IPS-NIHi7 (cell line): ENCODE measurements at regions not wholly inside any gene's neighbourhood (a gene's known extent, or its start where the extent isn't known, plus 50 kb on each side); places are given as distances from the start of the nearest gene placed in this dataset.
"Not testable (repeated sequence)": the region's sequence is repeated elsewhere in the genome, so short reads cannot be mapped to it uniquely, and the experiment has no call there.

ENCODE experiments used
- DNase-seq: peaks from one replicate; pipeline ENCODE4 v3.0.0; 2012; ENCODE audit warnings: mixed read lengths; ENCODE audit errors: extremely low spot score

DNA sequence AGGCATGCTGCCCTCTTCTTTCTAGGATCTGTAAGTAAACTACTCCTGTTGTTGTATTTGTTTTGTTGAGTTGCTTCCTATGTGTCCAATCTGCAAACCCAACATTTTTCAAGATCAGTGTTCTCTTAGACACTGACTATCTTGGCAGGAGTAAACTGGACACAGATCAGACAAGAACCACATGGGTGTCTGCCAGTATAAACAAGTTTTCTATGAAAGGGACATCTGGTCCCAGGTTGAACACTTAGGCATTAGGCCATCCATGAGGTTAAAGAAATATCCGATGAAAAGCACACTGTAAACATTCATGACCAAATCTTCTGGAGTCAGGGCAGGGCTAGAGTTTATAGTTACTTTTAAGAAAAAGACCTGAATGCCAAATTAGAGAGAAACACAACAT is 441.8 kb downstream of the NYAP2 start:
- DNase-seq: no peak

- no peak for DNase-seq
Measured at GRCh38 chr2:225837328-225837727, 437.8 kb downstream of the NYAP2 start.

DNA sequence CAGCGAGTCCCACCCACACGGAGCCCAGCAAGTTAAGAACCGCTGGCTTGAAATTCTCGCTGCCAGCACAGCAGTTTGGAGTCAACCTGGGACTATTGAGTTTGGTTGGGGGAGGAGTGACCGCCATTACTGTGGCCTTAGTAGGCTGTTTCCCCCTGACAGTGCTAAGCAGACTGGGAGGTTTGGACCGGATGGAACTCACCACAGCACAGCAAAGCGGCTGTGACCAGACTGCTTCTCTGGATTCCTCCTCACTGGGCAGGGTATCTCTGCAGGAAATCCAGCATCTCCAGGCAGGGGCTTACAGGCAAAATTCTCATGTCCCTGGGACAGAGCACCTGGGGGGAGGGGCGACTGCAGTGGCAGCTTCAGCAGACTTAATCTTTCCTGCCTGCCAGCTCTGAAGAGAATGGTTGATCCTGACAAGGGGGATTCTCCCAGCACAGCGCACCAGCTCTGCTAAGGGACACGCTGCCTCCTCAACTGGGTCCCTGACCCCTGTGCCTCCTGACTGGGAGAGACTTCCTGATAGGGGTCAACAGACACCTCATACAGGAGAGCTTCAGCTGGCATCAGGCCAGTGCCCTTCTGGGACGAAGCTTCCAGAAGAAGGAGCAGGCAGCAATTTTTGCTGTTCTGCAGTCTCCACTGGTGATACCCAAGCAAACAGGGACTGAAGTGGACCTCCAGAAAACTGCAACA is 425.4 kb downstream of the NYAP2 start:
- no peak for DNase-seq

GRCh38 chr2:225821351-225821750 is 421.8 kb downstream of the NYAP2 start:
- no peak for DNase-seq

DNA sequence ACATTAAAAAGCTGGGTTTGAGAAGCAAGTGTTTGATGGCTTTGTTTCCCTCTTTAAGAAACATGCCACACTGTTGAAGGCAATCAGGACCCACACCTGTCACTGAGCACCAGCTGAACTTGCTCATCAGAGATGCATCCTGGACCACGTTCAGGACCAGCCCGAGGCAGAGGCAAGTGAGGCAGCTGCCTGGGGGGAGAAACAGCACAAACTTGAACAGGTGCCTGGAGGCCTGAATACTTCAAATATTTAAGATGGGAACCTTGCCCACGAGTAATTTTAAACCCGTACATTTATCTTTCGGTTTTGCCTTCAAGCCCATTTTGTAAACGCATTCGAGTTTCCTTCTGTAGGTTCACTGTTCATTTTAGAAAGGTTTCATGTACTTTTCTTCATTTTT is 421.3 kb downstream of the NYAP2 start:
- no peak for DNase-seq

DNA sequence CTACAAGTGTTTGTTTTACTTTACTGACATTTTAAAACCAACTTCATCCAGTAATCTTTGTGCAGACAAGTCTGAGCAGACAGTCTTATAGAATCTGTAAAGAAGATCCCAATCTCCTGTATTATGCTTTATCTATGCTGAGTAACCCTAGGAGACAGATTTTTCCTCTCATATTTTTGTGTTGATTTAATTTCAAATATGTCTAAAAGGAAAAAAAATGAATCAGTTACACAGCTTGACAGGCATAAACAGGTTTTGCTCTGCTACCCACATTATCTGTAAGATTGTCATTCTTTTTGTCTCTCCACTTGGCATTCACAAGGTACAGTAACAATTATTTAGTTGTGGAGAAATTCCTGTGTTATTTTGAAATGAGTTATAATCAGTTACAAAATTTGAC is 415.0 kb downstream of the NYAP2 start:
- DNase-seq: no peak

GRCh38 chr2:225806105-225806504 is 406.6 kb downstream of the NYAP2 start:
- no peak for DNase-seq

- DNase-seq: not testable (repeated sequence)
Measured at GRCh38 chr2:225802076-225802475, 402.6 kb downstream of the NYAP2 start.

DNA sequence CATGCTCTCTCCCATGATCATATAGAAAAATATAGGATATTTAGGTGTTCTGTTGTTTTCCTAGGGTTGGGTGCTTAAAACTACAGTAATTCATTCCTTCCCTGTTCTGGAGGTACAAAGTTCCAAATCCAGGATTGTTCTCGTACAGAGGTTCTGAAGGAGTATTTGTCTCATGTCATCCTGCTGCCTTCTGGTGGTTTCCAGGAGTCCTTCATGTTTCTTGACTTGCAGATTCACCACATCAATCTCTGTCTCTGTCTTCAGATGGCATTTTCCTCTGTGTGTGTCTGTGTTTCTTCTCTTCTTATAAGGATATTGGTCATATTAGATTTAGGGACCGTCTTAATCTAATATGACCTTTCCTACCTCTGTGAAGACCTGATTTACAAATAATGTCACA is 397.9 kb downstream of the NYAP2 start:
- DNase-seq: no peak

DNA sequence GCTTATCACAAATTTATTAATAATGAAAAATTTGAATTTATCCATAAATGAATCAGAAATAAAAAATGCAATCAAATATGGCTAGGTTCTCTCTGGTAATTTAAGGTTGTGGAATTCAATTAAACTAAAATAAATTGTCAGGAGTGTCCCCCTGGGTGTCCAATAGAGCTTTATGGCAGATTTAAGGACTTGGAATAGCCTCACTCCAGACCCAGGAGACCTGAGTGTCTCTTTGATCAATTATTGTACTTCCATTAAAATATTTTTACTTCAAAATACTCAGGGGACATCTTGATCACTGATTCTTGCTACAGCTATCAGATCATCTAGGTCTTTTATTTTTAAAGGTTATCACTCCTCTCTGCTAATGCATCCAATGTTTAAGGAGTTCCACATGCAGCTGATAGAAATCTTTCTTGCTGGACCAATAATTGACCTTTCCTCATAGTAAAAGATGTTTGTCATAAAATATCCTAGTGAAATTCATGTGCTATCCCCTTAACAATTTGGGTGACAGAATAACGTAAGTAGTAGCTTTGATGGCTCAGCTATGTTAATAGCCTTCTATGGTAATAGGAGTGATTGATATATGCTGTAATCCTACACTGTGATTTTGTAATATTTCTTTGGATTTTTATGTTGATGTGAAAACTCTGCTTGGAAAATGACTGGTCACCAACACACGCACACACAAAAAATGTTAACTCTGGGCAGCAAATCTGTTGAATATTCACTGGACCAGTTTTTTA is 395.3 kb downstream of the NYAP2 start:
- DNase-seq: no peak

DNA sequence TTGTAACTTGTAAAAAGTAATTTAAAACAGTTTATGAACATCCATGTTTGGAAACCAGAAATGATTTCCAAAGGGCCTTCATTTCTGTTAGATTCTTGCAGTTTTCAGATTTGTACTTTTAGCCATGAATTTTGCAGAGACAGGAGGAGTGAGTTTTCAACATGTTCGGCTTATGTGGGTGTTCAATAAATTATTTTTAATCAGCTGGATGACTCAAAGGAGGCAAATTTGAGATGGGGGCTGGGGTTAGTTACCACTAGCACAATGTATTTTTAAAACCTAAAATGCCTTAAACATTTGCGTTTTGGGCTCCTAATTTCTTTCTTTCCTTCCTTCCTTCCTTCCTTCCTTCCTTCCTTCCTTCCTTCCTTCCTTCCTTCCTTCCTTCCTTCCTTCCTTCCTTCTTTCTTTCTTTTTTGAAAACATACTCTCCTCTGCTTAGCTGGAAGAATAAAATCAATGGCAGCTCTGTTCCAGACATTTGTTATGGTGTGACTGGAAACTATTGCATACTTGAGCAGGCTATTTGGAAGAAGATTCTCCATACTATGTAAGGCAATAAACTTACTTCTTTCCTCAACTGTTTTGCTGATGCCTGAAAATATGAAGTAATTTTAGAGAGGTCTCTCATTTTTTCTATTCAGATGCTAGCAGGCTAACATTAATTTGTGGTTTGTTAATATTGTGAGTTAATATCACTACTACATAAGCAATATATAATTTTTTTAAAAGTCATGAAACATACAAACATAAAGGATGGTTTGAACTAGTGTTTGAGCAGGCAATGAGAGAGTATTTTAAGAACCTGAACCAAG is 394.4 kb downstream of the NYAP2 start:
- no peak for DNase-seq

GRCh38 chr2:225788571-225789094 is 389.1 kb downstream of the NYAP2 start:
- DNase-seq: no peak

DNA sequence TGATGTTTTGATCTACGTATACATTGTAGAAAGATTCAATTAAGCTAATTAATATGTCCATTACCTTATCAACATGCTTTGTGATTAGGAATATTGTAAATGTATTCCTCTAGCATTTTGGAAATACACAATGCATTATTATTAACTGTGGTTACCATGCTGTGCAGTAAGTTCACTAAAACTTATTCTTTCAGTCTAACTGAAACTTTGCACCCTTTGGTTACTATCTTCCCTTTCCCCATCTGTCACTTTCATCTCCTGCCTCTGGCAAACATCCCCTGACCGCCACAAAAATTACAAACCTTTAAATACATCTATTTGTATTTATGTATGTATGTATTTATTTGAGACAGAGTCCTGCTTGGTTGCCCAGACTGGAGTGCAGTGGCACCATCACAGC is 388.0 kb downstream of the NYAP2 start:
- DNase-seq: no peak

DNA sequence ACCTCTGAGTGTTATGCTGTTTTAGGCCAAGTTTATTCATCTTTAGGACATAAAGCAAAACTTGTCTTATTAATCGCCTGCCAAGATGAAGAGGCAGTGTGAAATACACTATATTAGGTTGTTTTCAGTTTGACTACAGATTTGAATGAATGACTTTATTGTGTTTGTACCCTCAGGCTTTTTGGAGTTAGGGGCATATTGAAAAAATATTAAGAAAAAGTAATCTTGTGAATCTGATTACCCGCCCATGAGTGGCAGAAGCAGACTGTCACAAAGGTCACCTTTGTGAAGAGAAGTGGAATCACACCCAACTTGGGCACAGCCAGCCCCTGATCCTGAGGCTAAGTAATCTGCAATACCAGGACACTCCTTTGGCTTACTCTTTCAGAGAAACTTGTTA is 382.5 kb downstream of the NYAP2 start:
- no peak for DNase-seq

GRCh38 chr2:225781145-225781544 is 381.6 kb downstream of the NYAP2 start:
- DNase-seq: no peak

DNA sequence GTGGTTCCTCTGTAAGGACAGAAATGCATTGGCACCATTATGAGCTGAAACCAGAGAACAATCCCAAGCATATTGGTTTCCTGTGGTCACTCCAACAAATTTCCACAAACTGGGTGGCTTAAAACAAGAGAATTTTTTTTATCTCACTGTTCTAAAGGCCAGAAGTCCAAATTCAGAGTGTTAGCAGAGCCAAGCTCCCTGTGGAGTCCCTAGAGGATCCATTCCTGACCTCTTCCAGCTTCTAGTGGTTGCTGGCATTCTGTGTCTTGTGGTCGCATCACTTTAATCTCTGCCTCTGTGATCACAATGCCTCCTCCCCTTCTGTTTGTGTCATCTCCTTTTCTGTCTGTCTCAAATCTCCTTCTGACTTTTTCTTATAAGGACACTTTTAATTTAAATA is 380.3 kb downstream of the NYAP2 start:
- DNase-seq: no peak

- no peak for DNase-seq
Measured at GRCh38 chr2:225773148-225773547, 373.6 kb downstream of the NYAP2 start.

DNA sequence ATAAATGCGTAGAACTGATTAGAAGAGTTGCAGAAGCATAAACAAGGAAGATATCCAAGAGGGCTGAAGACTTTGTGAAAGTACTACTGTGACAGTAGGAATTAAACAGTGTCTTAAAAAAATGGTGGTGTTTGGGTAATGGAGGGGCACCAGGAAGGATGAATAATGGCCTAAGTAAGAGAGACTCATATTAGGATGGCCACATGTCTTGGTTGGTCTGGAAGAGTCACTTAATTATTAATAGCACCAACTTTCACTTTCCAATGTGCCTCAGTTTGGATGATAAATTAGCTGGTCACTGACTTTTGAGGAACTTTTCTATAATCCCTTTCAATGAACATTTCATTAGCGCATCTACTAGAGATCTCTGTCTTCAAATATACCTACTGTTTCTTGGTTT is 372.2 kb downstream of the NYAP2 start:
- DNase-seq: no peak

GRCh38 chr2:225768741-225769140 is 369.2 kb downstream of the NYAP2 start:
- peak; percentile 29 for DNase-seq

- no peak for DNase-seq
Measured at GRCh38 chr2:225766431-225766830, 366.9 kb downstream of the NYAP2 start.

DNA sequence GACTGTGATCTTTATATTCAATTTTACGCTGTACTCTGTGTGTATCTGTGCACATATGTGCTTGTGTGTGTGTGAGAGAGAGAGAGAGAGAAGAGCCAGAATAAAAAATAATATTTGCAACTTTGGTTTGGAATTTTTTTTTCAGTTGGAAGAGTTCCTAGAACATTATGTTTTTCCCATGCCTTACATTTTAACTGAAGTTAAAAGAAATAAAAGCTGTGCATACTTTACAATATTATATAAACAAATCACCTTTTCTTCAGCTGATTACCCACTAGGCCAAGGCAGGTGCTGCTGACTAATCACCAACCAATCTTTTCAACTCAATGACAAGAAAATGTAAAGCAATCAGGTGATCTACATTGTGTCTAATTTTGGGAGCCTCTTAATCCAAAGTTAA is 366.3 kb downstream of the NYAP2 start:
- no peak for DNase-seq

- DNase-seq: no peak
Measured at GRCh38 chr2:225764346-225764745, 364.8 kb downstream of the NYAP2 start.
